ENCODE measurements at regions not wholly inside any gene's neighbourhood (a gene's known extent, or its start where the extent isn't known, plus 50 kb on each side); places are given as distances from the start of the nearest gene placed in this dataset.

- no peak overlapping the region for H3K23ac ChIP-seq (ENCODE audit: low read depth, low read length)
- H3K79me1 ChIP-seq (ENCODE audit: low read depth in 1 of 2, low read length in 2 of 2) = no peaks in the 10 kb centered on the region
- no peak overlapping the region for H2AFZ ChIP-seq (replicated peaks; ENCODE audit: low read length, poor library complexity)
- dilution Hi-C loops (cut with HindIII; ENCODE audit: low sequenced_read_pairs, unreplicated experiment) (no loop called here), in situ Hi-C loops (cut with MboI; ENCODE audit: low sequenced_read_pairs) (no loop called here), intact Hi-C loops (cut with micrococcal nuclease) (no loop called here)
- H4K91ac ChIP-seq (ENCODE audit: insufficient read depth, low read depth, low read length) = no peak overlapping the region
- H2AK5ac ChIP-seq (ENCODE audit: low read depth, low read length) = no peak overlapping the region
- H2BK15ac ChIP-seq (ENCODE audit: low read depth, low read length) = no peak overlapping the region
- no peak overlapping the region for H3K9ac ChIP-seq (ENCODE audit: low read depth, low read length)
- no peak overlapping the region for H3K56ac ChIP-seq (ENCODE audit: extremely low read depth, insufficient read depth, low read length)
- BruUV-seq (replicated peaks) = no TSS peak
- no peaks in the 10 kb centered on the region for H3K36me3 ChIP-seq (ENCODE audit: control insufficient read depth, insufficient read depth, low read length)
- ATAC-seq (ENCODE audit: low read depth) (no peak), DNase-seq (no peak)
- H4K5ac ChIP-seq (ENCODE audit: low read depth, low read length) = no peak overlapping the region
- H3K27ac ChIP-seq (ENCODE audit: insufficient read depth, low read length) = no peak overlapping the region
- H4K8ac ChIP-seq (ENCODE audit: low read depth in 2 of 2, low read length in 2 of 2) = no peak overlapping the region
- ChIA-PET CTCF (no interaction called here), POLR2A (ENCODE audit: unreplicated experiment) (no interaction called here)
- no peaks in the 10 kb centered on the region for H3K9me1 ChIP-seq (ENCODE audit: insufficient read depth, low read length)
- H2BK20ac ChIP-seq (ENCODE audit: low read depth, low read length) = no peak overlapping the region
- H3K4ac ChIP-seq (ENCODE audit: low read depth, low read length) = no peak overlapping the region
- H3K27me3 ChIP-seq (ENCODE audit: control insufficient read depth, insufficient read depth, low read length) = no peaks in the 10 kb centered on the region
- H3K9me3 ChIP-seq (ENCODE audit: control insufficient read depth, insufficient read depth, low read length) = peaks cover 47% of the 10 kb centered on the region
- no peak for TF ChIP-seq NFE2L2 (IDR thresholded peaks at IDR 0.05; ENCODE audit: low read depth, low read length)
- no peak for TF ChIP-seq MAFK (IDR thresholded peaks at IDR 0.05; ENCODE audit: low read depth, low read length)
- no peak for TF ChIP-seq RAD21 (IDR thresholded peaks at IDR 0.05; ENCODE audit: low read length)
- no peak for TF ChIP-seq MXI1 (IDR thresholded peaks at IDR 0.05; ENCODE audit: borderline replicate concordance, low read depth, low read length)
- TF ChIP-seq CEBPB (IDR thresholded peaks at IDR 0.05; ENCODE audit: low read depth, low read length) = no peak
- TF ChIP-seq CHD1 (IDR thresholded peaks at IDR 0.05; ENCODE audit: low read depth, low read length) = no peak
- TF ChIP-seq SMC3 (IDR thresholded peaks at IDR 0.05; ENCODE audit: low read depth, low read length) = no peak
- no peak for TF ChIP-seq RCOR1 (IDR thresholded peaks at IDR 0.05; ENCODE audit: insufficient replicate concordance, low read length)
- no peak for TF ChIP-seq USF2 (IDR thresholded peaks at IDR 0.05; ENCODE audit: low read depth, low read length)
- no peak for TF ChIP-seq MAZ (IDR thresholded peaks at IDR 0.05; ENCODE audit: borderline replicate concordance, low read depth, low read length)
- no peak for TF ChIP-seq CTCF (conservative IDR thresholded peaks at IDR 0.05; ENCODE audit: low read depth, low read length)
- no peak for TF ChIP-seq FOS (IDR thresholded peaks at IDR 0.05; ENCODE audit: low read depth, low read length)
- TF ChIP-seq BHLHE40 (IDR thresholded peaks at IDR 0.05; ENCODE audit: low read depth, low read length) = no peak
- no peak for TF ChIP-seq ELK1 (IDR thresholded peaks at IDR 0.05; ENCODE audit: borderline replicate concordance, low read depth, low read length)
- TF ChIP-seq RFX5 (IDR thresholded peaks at IDR 0.05; ENCODE audit: low read depth, low read length) = no peak
- no peak for TF ChIP-seq POLR2A (IDR thresholded peaks at IDR 0.05; ENCODE audit: low read depth, low read length)
- no peak overlapping the region for H3K18ac ChIP-seq (ENCODE audit: low read depth, low read length)
- H2BK5ac ChIP-seq (ENCODE audit: low read depth, low read length, poor library complexity, severe bottlenecking) = no peak overlapping the region
- no peak overlapping the region for H2AK9ac ChIP-seq (replicated peaks; ENCODE audit: low read depth, low read length, poor library complexity)
- WGBS, 2 experiments (ENCODE audit: extremely low coverage in 2 of 2, insufficient read length in 1 of 2) = no CpG with 5 or more reads among the region's 6 CpGs
- no peaks in the 10 kb centered on the region for H4K20me1 ChIP-seq (ENCODE audit: insufficient read depth, low read length)
- no peak overlapping the region for H2BK120ac ChIP-seq (ENCODE audit: low read depth, low read length)
- no peak overlapping the region for H3K4me3 ChIP-seq (ENCODE audit: insufficient read depth, low read depth, low read length)
- H3K4me2 ChIP-seq (ENCODE audit: low read depth, low read length) = no peak overlapping the region
- H3K4me1 ChIP-seq (ENCODE audit: control insufficient read depth, insufficient read depth, low read length) = no peaks in the 10 kb centered on the region
- H3K14ac ChIP-seq (replicated peaks; ENCODE audit: low read depth, low read length) = no peak overlapping the region
Observed at GRCh38 chr15:93418566-93418965, 329.6 kb upstream of the RGMA start.
